HG03097 (cell line): ENCODE measurements at regions not wholly inside any gene's neighbourhood (a gene's known extent, or its start where the extent isn't known, plus 50 kb on each side); places are given as distances from the start of the nearest gene placed in this dataset.
"Not testable (repeated sequence)": the region's sequence is repeated elsewhere in the genome, so short reads cannot be mapped to it uniquely, and the experiment has no call there.

ENCODE experiments used
- ATAC-seq: cut with Tn5 transposase; IDR thresholded peaks from one replicate; pipeline ENCODE4 v1.9.1; 2021; ENCODE audit not compliant: unreplicated experiment, low FRiP score

GRCh38 chr3:3347056-3347455 lies 167.6 kb upstream of the CRBN start:
- not testable (repeated sequence) for ATAC-seq

GRCh38 chr3:3346556-3346955 lies 167.1 kb upstream of the CRBN start:
- ATAC-seq = no peak

DNA sequence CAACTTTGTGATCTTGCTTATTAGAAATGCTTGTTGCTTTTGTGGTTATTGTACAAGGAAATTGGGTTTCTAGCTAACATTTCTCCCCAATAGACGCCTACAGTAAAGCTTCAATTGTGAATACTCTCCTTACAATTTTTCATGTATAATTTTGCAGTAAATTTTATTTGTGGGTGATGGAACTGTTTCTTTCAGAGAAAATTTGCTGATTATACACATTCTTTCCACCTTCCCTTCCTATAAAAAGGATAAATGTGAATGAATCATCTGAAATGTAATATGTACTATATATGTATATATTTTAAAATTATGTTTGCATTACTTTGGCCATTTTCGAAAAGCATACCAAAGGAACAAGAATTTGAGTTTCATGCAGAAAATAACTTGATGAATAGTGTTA lies 162.7 kb upstream of the CRBN start:
- no peak for ATAC-seq

- ATAC-seq = no peak
Observed at GRCh38 chr3:3340965-3341895, 161.7 kb upstream of the CRBN start.

DNA sequence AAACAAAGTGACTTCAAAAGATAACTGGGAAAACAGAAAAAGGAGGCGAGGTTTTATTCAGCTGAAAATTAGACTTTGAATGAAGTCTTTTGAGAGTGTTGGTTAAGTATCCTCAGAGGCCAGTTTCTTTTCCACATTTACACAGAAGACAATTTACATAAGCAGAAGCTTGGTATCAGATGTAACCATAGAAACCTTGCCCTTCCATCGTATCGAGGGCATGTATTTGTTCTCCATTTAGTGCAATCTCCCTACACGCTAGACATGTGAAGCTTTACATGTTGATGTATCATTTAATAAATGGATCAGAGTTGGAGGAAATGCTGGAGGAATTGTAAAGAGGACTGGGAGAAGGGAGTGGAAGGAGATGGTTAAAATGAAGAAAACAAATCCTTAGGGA lies 161.0 kb upstream of the CRBN start:
- ATAC-seq = no peak

- no peak for ATAC-seq
Observed at GRCh38 chr3:3335903-3336302, 156.4 kb upstream of the CRBN start.

DNA sequence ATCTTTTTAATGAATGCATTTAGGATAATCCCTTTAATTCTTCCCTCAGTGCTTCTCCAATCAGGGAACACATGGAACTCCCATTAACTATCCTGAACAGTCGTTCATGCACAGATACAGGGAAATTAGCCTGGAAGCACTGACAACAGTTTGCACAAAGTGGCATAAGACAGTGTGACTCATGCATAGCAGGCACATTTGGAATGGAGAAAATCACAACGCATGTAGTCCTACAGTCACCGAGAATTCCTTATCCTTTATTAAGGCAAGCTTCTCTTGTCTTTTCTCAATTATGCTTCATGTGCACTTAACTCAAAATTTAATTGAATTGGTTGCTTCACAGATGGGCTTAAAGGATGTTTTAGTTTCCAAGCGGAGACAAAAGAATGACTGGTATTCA lies 155.0 kb upstream of the CRBN start:
- ATAC-seq = no peak

DNA sequence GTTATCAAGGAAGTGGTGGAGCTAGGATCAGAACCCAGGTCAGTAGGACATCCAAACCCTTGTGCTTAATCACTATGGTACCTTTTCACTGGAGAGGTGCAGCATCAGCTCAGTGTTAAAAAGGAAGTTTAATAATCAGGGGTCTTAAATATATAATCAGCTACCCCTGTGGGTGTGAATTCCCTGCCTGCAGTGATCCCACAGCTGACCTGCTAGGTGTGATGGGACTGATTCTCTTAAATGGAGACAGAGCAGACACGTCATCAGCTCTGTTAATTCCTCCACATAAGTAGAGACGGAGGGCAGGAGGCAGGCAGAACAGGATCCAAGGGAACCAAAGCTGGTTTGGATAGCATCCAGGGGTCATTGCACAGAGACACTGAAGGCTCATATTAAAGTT lies 154.1 kb upstream of the CRBN start:
- no peak for ATAC-seq

GRCh38 chr3:3316521-3316920 lies 137.0 kb upstream of the CRBN start:
- no peak for ATAC-seq

DNA sequence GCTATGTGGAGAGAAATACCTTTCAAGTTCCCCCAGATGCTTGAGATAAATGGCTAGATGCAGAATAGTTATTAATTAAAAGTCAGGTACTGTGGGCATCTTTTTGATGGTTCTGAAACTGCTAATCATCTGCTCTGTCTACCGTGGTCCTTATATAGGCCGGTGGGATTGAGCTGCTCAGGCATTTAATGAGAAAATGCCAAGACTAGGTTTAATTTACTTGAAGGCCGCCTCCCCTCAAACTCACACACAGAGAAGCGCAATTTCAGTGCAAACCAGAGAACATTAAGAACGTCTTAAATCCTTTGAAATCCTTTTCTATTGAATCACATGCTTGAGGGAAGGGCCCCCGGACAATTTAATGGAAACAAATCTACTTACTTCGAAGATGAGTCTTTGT lies 136.4 kb upstream of the CRBN start:
- ATAC-seq = no peak

DNA sequence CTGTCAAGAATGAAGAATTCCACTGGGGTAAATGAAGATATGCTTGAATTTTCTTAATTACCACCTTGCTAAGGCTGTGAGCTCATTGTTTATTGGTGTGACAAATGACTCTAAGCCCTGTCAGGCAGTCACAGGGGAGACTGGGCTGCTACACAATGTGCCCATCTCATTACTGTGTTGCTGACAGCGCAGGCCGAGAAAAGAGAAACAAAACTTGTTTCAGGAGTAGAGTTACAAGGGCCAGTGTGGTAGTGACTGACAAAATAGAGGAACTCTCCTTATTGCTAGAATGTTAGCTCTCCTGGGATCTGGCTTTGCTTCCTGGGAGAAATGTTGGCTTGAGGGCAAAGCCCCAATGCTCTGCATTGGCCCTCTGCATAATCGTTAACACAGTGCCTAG lies 130.4 kb upstream of the CRBN start:
- no peak for ATAC-seq

DNA sequence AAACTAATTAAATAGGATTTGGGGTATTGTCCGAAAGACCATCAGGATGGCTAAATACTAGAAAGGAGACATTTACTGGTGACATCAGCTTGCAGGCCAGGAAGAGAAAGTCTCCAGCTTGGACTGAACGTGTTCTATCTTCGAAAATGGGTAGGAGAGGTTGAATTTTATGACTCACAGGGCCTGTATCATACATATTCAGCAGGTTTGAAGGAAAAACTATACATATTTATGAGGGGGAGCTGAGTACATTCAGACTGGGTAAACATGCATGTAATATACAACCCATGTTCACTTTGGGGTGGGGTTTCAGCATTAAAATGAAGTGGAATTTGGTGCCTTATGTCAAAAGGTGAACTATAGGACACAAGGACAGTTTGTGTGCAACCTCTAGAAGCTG lies 129.3 kb upstream of the CRBN start:
- no peak for ATAC-seq

DNA sequence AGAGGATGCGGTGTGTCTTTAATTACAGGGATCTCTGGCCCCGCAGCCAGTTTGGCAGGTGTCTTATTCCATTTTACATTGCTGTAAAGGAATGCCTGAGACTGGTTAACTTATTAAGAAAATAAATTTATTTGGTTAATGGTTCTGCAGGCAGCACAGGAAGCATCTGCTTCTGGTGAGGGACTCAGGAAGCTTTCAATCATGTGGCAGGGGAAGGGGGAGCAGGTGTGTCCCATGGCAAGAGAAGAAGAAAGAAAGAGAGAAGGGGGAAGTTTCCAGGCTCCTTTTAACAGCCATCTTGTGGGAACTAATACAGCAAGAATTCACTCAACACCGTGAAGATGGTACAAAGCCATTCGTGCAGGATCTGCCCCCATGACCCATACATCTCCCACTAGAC lies 128.0 kb upstream of the CRBN start:
- no peak for ATAC-seq

GRCh38 chr3:3305841-3306240 lies 126.3 kb upstream of the CRBN start:
- no peak for ATAC-seq

GRCh38 chr3:3305084-3305483 lies 125.6 kb upstream of the CRBN start:
- no peak for ATAC-seq

DNA sequence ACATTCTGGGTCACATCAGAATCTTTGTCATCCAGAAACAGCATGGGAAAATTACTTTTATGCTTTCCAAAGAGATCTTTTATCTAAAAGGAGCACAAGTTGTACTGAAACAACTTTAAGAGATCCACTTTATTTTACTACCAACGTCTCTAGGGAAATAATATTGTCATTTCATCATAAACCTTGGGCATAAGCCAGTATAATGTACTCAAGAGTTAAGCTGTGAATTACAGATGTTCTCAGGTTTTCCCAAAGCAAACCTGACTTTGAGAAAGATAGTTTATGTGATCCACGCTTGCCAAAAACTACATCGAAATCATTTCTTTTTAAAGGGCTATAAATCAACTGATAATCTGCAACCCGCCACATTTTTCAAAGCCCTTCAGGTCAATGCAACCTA lies 124.1 kb upstream of the CRBN start:
- ATAC-seq = no peak

GRCh38 chr3:3302964-3303363 lies 123.5 kb upstream of the CRBN start:
- no peak for ATAC-seq

- ATAC-seq = no peak
Observed at GRCh38 chr3:3301476-3301875, 122.0 kb upstream of the CRBN start.

- no peak for ATAC-seq
Observed at GRCh38 chr3:3296979-3297381, 117.5 kb upstream of the CRBN start.

DNA sequence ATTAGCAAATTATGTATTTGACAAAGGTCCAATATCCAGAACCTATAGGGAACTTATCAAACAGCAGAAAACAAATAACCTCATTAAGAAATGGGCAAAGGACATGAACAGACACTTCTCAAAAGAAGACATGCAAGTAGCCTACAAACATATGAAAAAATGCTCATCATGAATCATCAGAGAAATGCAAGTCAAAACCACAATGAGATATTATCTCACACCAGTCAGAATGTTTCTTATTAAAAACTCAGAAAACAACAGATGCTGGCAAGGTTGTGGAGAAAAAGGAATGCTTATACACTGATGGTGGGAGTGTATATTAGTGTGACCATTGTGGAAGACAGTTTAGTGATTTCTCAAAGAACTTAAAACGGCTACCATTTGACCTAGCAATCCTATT lies 116.1 kb upstream of the CRBN start:
- ATAC-seq = no peak

- ATAC-seq = not testable (repeated sequence)
Observed at GRCh38 chr3:3291756-3292283, 112.3 kb upstream of the CRBN start.

- ATAC-seq = no peak
Observed at GRCh38 chr3:3288255-3288654, 108.8 kb upstream of the CRBN start.
